GM23338 (cell line): ENCODE measurements at regions not wholly inside any gene's neighbourhood (a gene's known extent, or its start where the extent isn't known, plus 50 kb on each side); places are given as distances from the start of the nearest gene placed in this dataset.

Experiments used
- ATAC-seq: fragments of 200-7000 bp; cut with Tn5 transposase; 3 replicates; pipeline ENCODE4 v1.9.1; 2020
- DNase-seq: peaks from one replicate; pipeline ENCODE4 v3.0.0-alpha.2; 2015; ENCODE audit warnings: low spot score
- H2AFZ ChIP-seq: fragments of 200-600 bp; sonication (generic); 2 replicates; pipeline ENCODE4 v1.8.0; 2016; ENCODE audit warnings: antibody characterized with exemption, mild to moderate bottlenecking, moderate library complexity
- H3F3A ChIP-seq: fragments of 200-600 bp; sonication (generic); replicated peaks from 2 replicates; pipeline ENCODE4 v1.8.0; 2017; ENCODE audit warnings: antibody characterized with exemption, mixed run types, low read depth
- H3K27ac ChIP-seq: fragments of 200-600 bp; sonication (generic); 2 replicates; pipeline ENCODE4 v1.6.1; 2016; ENCODE audit warnings: low read depth
- H3K27me3 ChIP-seq: fragments of 200-600 bp; sonication (generic); 2 replicates; pipeline ENCODE4 v1.8.0; 2016; ENCODE audit warnings: mild to moderate bottlenecking, mixed run types, moderate library complexity; ENCODE audit not compliant: insufficient read depth
- H3K36me3 ChIP-seq: fragments of 200-600 bp; sonication (generic); 2 replicates; pipeline ENCODE4 v1.8.0; 2016; ENCODE audit warnings: mild to moderate bottlenecking; ENCODE audit not compliant: insufficient read depth
- H3K4me1 ChIP-seq: fragments of 200-600 bp; sonication (generic); 2 replicates; pipeline ENCODE4 v1.8.0; 2016; ENCODE audit warnings: mild to moderate bottlenecking, moderate library complexity; ENCODE audit not compliant: insufficient read depth
- H3K4me2 ChIP-seq: fragments of 200-600 bp; sonication (generic); 2 replicates; pipeline ENCODE4 v1.7.1; 2017; ENCODE audit warnings: mixed run types
- H3K4me3 ChIP-seq: fragments of 200-600 bp; sonication (generic); 2 replicates; pipeline ENCODE4 v1.6.1; 2016; ENCODE audit warnings: mixed run types
- H3K79me2 ChIP-seq: fragments of 200-600 bp; sonication (generic); replicated peaks from 2 replicates; pipeline ENCODE4 v1.8.0; 2017; ENCODE audit warnings: mild to moderate bottlenecking; ENCODE audit not compliant: insufficient read depth
- H3K9me2 ChIP-seq: fragments of 200-600 bp; sonication (generic); 2 replicates; pipeline ENCODE4 v1.8.0; 2017; ENCODE audit not compliant: insufficient read depth
- H4K20me1 ChIP-seq: fragments of 200-600 bp; sonication (generic); replicated peaks from 2 replicates; pipeline ENCODE4 v1.8.0; 2017; ENCODE audit warnings: mild to moderate bottlenecking; ENCODE audit not compliant: insufficient read depth
- H3K27ac Mint-ChIP-seq: 2 replicates; pipeline ENCODE4 v1.8.0; 2020; ENCODE audit warnings: inconsistent platforms, mild to moderate bottlenecking, moderate library complexity, mixed read lengths
- H3K27me3 Mint-ChIP-seq: 3 replicates; pipeline ENCODE4 v1.8.0; 2022; ENCODE audit warnings: low read depth, mild to moderate bottlenecking, moderate library complexity, mixed read lengths, inconsistent platforms; ENCODE audit not compliant: insufficient read depth, poor library complexity
- H3K36me3 Mint-ChIP-seq: 3 replicates; pipeline ENCODE4 v1.8.0; 2021; ENCODE audit warnings: low read depth, mild to moderate bottlenecking, inconsistent platforms, moderate library complexity, mixed read lengths
- H3K4me1 Mint-ChIP-seq: 3 replicates; pipeline ENCODE4 v1.8.0; 2020; ENCODE audit warnings: mild to moderate bottlenecking, inconsistent platforms, mixed read lengths
- H3K4me3 Mint-ChIP-seq: 3 replicates; pipeline ENCODE4 v1.8.0; 2021; ENCODE audit warnings: moderate library complexity, mild to moderate bottlenecking, inconsistent platforms, mixed read lengths
- H3K9me3 Mint-ChIP-seq: 3 replicates; pipeline ENCODE4 v1.8.0; 2020; ENCODE audit warnings: moderate library complexity, mild to moderate bottlenecking, inconsistent platforms, mixed read lengths
- CREB1 ChIP-seq: fragments of 250-450 bp; sonication (Bioruptor Pico); IDR thresholded peaks from 2 replicates; pipeline ENCODE4 v1.5.0; 2020; ENCODE audit warnings: low read depth, mild to moderate bottlenecking, moderate library complexity
- CTCF ChIP-seq, 2 experiments: fragments of 200-600 bp in 1 of 2; sonication (generic) in 1 of 2; conservative IDR thresholded peaks; 2 replicates each; pipeline versions ENCODE4 v1.5.1 to v1.6.1; 2016 to 2017; ENCODE audit warnings: antibody characterized with exemption in 2 of 2, low read depth in 2 of 2, mild to moderate bottlenecking in 2 of 2, moderate library complexity in 1 of 2
- EZH2 ChIP-seq: fragments of 200-600 bp; sonication (generic); IDR thresholded peaks from one replicate; pipeline ENCODE4 v1.8.0; 2017; ENCODE audit warnings: antibody characterized with exemption, mild to moderate bottlenecking, low read depth; ENCODE audit not compliant: unreplicated experiment
- EZH2phosphoT487 ChIP-seq: fragments of 200-600 bp; sonication (generic); IDR thresholded peaks from one replicate; pipeline ENCODE4 v1.8.1; 2018; ENCODE audit warnings: antibody characterized with exemption; ENCODE audit not compliant: unreplicated experiment
- JUNB ChIP-seq: IDR thresholded peaks from one replicate; pipeline ENCODE4 v1.6.1; 2016; ENCODE audit warnings: antibody characterized with exemption; ENCODE audit not compliant: unreplicated experiment
- NANOG ChIP-seq: IDR thresholded peaks from 2 replicates; pipeline ENCODE4 v1.6.1; 2016; ENCODE audit warnings: antibody characterized with exemption, borderline replicate concordance
- POLR2AphosphoS5 ChIP-seq: IDR thresholded peaks from 2 replicates; pipeline ENCODE4 v1.6.1; 2016; ENCODE audit warnings: antibody characterized with exemption, low read depth
- REST ChIP-seq: IDR thresholded peaks from one replicate; pipeline ENCODE4 v1.6.1; 2018; ENCODE audit warnings: antibody characterized with exemption; ENCODE audit not compliant: unreplicated experiment
- STAT1 ChIP-seq: IDR thresholded peaks from one replicate; pipeline ENCODE4 v1.6.1; 2016; ENCODE audit warnings: antibody characterized with exemption; ENCODE audit not compliant: unreplicated experiment
- ZNF114 ChIP-seq: fragments of 250-450 bp; sonication (Bioruptor Pico); IDR thresholded peaks from 2 replicates; pipeline ENCODE4 v1.5.0; 2020; ENCODE audit warnings: mild to moderate bottlenecking, moderate library complexity
- ZNF331 ChIP-seq: fragments of 250-450 bp; sonication (Bioruptor Pico); IDR thresholded peaks from 2 replicates; pipeline ENCODE4 v1.5.0; 2020; ENCODE audit warnings: low read depth, mild to moderate bottlenecking, moderate library complexity
- TF ChIP-seq, protein P1 (sequence below): IDR thresholded peaks from 2 replicates; pipeline ENCODE4 v1.6.1; 2016; ENCODE audit warnings: antibody characterized with exemption
- TF ChIP-seq, protein P2 (sequence below): fragments of 250-450 bp; sonication (Bioruptor Pico); IDR thresholded peaks from 2 replicates; pipeline ENCODE4 v1.5.0; 2020; ENCODE audit warnings: mild to moderate bottlenecking, moderate library complexity

DNA sequence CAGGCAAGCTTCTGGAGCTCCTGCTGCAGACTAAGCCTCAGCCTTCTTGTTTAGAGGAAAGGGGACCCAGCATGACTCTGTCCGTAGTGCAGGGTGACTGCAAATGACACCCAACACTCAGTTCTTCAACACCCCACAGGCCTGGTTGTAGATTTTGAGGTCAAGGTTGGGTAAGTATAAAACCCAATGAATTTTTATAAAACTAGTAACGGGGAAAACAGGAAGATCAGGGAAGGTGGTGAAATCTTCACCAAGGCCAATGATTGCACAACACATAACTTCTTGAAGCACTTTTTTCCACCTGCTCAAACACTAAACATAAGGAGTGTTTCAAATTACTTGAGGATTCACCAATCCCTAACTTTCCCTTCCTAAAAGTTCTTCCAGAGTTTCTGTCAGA lies 89.4 kb upstream of the JAK1 start:
- ATAC-seq = no peak
- Histone ChIP-seq H3K36me3 (peaks cover 9% of the 10 kb centered on the region; the same call in 1 of the 2 replicates), H3K4me2 (no peak overlapping the region), H3K27ac (no peak overlapping the region), H2AFZ (no peak overlapping the region), H3K9me2 (no peaks in the 10 kb centered on the region), H3K27me3 (no peaks in the 10 kb centered on the region), H3K79me2 (peaks cover 19% of the 10 kb centered on the region), H3K4me1 (no peaks in the 10 kb centered on the region), H3F3A (no peaks in the 10 kb centered on the region), H3K4me3 (no peak overlapping the region), H4K20me1 (peaks cover 14% of the 10 kb centered on the region)
- Mint-ChIP-seq H3K4me1 (peaks cover 4% of the 10 kb centered on the region; the same call in 2 of the 3 replicates), H3K27ac (no peak overlapping the region), H3K27me3 (peaks cover 2% of the 10 kb centered on the region), H3K9me3 (no peaks in the 10 kb centered on the region), H3K4me3 (no peak overlapping the region), H3K36me3 (peaks cover 43% of the 10 kb centered on the region; the same call in 2 of the 3 replicates)
- DNase-seq = no peak
- TF ChIP-seq CTCF (conservative IDR thresholded peaks at IDR 0.05; ENCODE audit: low read depth in 2 of 2) (no peak), EZH2phosphoT487 (no peak), CREB1 (CRISPR knock-in tag) (no peak), ZNF331 (CRISPR knock-in tag) (no peak), POLR2AphosphoS5 (no peak), ZNF114 (no peak), EZH2 (no peak), NANOG (no peak), STAT1 (no peak), REST (no peak), JUNB (no peak)
- TF ChIP-seq, protein P1, sequence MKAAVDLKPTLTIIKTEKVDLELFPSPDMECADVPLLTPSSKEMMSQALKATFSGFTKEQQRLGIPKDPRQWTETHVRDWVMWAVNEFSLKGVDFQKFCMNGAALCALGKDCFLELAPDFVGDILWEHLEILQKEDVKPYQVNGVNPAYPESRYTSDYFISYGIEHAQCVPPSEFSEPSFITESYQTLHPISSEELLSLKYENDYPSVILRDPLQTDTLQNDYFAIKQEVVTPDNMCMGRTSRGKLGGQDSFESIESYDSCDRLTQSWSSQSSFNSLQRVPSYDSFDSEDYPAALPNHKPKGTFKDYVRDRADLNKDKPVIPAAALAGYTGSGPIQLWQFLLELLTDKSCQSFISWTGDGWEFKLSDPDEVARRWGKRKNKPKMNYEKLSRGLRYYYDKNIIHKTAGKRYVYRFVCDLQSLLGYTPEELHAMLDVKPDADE = no peak
- TF ChIP-seq, protein P2, sequence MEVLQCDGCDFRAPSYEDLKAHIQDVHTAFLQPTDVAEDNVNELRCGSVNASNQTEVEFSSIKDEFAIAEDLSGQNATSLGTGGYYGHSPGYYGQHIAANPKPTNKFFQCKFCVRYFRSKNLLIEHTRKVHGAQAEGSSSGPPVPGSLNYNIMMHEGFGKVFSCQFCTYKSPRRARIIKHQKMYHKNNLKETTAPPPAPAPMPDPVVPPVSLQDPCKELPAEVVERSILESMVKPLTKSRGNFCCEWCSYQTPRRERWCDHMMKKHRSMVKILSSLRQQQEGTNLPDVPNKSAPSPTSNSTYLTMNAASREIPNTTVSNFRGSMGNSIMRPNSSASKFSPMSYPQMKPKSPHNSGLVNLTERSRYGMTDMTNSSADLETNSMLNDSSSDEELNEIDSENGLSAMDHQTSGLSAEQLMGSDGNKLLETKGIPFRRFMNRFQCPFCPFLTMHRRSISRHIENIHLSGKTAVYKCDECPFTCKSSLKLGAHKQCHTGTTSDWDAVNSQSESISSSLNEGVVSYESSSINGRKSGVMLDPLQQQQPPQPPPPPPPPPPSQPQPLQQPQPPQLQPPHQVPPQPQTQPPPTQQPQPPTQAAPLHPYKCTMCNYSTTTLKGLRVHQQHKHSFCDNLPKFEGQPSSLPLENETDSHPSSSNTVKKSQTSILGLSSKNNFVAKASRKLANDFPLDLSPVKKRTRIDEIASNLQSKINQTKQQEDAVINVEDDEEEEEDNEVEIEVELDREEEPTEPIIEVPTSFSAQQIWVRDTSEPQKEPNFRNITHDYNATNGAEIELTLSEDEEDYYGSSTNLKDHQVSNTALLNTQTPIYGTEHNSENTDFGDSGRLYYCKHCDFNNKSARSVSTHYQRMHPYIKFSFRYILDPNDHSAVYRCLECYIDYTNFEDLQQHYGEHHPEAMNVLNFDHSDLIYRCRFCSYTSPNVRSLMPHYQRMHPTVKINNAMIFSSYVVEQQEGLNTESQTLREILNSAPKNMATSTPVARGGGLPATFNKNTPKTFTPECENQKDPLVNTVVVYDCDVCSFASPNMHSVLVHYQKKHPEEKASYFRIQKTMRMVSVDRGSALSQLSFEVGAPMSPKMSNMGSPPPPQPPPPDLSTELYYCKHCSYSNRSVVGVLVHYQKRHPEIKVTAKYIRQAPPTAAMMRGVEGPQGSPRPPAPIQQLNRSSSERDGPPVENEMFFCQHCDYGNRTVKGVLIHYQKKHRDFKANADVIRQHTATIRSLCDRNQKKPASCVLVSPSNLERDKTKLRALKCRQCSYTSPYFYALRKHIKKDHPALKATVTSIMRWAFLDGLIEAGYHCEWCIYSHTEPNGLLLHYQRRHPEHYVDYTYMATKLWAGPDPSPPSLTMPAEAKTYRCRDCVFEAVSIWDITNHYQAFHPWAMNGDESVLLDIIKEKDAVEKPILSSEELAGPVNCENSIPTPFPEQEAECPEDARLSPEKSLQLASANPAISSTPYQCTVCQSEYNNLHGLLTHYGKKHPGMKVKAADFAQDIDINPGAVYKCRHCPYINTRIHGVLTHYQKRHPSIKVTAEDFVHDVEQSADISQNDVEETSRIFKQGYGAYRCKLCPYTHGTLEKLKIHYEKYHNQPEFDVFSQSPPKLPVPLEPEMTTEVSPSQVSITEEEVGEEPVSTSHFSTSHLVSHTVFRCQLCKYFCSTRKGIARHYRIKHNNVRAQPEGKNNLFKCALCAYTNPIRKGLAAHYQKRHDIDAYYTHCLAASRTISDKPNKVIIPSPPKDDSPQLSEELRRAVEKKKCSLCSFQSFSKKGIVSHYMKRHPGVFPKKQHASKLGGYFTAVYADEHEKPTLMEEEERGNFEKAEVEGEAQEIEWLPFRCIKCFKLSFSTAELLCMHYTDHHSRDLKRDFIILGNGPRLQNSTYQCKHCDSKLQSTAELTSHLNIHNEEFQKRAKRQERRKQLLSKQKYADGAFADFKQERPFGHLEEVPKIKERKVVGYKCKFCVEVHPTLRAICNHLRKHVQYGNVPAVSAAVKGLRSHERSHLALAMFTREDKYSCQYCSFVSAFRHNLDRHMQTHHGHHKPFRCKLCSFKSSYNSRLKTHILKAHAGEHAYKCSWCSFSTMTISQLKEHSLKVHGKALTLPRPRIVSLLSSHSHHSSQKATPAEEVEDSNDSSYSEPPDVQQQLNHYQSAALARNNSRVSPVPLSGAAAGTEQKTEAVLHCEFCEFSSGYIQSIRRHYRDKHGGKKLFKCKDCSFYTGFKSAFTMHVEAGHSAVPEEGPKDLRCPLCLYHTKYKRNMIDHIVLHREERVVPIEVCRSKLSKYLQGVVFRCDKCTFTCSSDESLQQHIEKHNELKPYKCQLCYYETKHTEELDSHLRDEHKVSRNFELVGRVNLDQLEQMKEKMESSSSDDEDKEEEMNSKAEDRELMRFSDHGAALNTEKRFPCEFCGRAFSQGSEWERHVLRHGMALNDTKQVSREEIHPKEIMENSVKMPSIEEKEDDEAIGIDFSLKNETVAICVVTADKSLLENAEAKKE (CRISPR knock-in tag) = no peak
